H1 (cell line): ENCODE measurements at regions not wholly inside any gene's neighbourhood (a gene's known extent, or its start where the extent isn't known, plus 50 kb on each side); places are given as distances from the start of the nearest gene placed in this dataset.

Source experiments
- ATF3 ChIP-seq: IDR thresholded peaks from 2 replicates; pipeline ENCODE4 v1.6.1; 2011; ENCODE audit warnings: low read depth, mild to moderate bottlenecking, low read length; ENCODE audit not compliant: insufficient read depth
- CHD1 ChIP-seq: IDR thresholded peaks from 2 replicates; pipeline ENCODE4 v1.6.1; 2012; ENCODE audit warnings: low read depth, low read length, improper control_type of control experiment
- GTF2F1 ChIP-seq: IDR thresholded peaks from 2 replicates; pipeline ENCODE4 v1.6.1; 2012; ENCODE audit warnings: low read depth, low read length, improper control_type of control experiment, borderline replicate concordance
- JUN ChIP-seq: IDR thresholded peaks from 2 replicates; pipeline ENCODE4 v1.6.1; 2011; ENCODE audit warnings: low read depth, mild to moderate bottlenecking, improper control_type of control experiment, low read length
- POLR2AphosphoS5 ChIP-seq: IDR thresholded peaks from 2 replicates; pipeline ENCODE4 v1.6.1; 2011; ENCODE audit warnings: low read depth, low read length
- SIRT6 ChIP-seq: IDR thresholded peaks from one replicate; pipeline ENCODE4 v1.7.1; 2012; ENCODE audit warnings: low read length, inconsistent platforms
- SP1 ChIP-seq: IDR thresholded peaks from 2 replicates; pipeline ENCODE4 v1.6.1; 2011; ENCODE audit warnings: low read depth, low read length
- SP2 ChIP-seq: IDR thresholded peaks from 2 replicates; pipeline ENCODE4 v1.6.1; 2012; ENCODE audit warnings: mild to moderate bottlenecking, low read length, inconsistent platforms
- TF ChIP-seq, protein P1 (sequence below), 3 experiments: IDR thresholded peaks; 1 replicate in 2 of 3; 2 replicates in 1 of 3; pipeline versions ENCODE4 v1.5.1 to v1.6.1; 2011; ENCODE audit warnings: low read length in 3 of 3, mild to moderate bottlenecking in 3 of 3, inconsistent platforms in 2 of 3, low read depth in 1 of 3, moderate library complexity in 1 of 3; ENCODE audit not compliant: insufficient read depth in 1 of 3; ENCODE audit errors: control extremely low read depth in 1 of 3

GRCh38 chr3:191634902-191635301 is 173.9 kb downstream of the PYDC2 start:
- TF ChIP-seq, protein P1, sequence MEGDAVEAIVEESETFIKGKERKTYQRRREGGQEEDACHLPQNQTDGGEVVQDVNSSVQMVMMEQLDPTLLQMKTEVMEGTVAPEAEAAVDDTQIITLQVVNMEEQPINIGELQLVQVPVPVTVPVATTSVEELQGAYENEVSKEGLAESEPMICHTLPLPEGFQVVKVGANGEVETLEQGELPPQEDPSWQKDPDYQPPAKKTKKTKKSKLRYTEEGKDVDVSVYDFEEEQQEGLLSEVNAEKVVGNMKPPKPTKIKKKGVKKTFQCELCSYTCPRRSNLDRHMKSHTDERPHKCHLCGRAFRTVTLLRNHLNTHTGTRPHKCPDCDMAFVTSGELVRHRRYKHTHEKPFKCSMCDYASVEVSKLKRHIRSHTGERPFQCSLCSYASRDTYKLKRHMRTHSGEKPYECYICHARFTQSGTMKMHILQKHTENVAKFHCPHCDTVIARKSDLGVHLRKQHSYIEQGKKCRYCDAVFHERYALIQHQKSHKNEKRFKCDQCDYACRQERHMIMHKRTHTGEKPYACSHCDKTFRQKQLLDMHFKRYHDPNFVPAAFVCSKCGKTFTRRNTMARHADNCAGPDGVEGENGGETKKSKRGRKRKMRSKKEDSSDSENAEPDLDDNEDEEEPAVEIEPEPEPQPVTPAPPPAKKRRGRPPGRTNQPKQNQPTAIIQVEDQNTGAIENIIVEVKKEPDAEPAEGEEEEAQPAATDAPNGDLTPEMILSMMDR (IDR thresholded peaks at IDR 0.05; ENCODE audit: control extremely low read depth in 1 of 3, insufficient read depth in 1 of 3, low read depth in 1 of 3, low read length in 3 of 3), result no peak
- TF ChIP-seq ATF3 (no peak), POLR2AphosphoS5 (no peak), SP2 (no peak), CHD1 (no peak), JUN (no peak), SIRT6 (no peak), GTF2F1 (no peak), SP1 (no peak)
